HEK293 (cell line): ENCODE measurements at regions not wholly inside any gene's neighbourhood (a gene's known extent, or its start where the extent isn't known, plus 50 kb on each side); places are given as distances from the start of the nearest gene placed in this dataset.

Experiments used
- CTCF ChIA-PET: fragments of 350-600 bp; formaldehyde crosslinking; extraction: SDS; loops from one replicate; lab custom pipeline; 2021; ENCODE audit warnings: antibody characterized with exemption; lab: Yijun Ruan, JAX
- POLR2A ChIA-PET: fragments of 300-600 bp; formaldehyde crosslinking; extraction: SDS; loops from one replicate; lab custom pipeline; 2020; ENCODE audit warnings: antibody characterized with exemption, inconsistent platforms; lab: Yijun Ruan, JAX
- H3K27ac ChIP-seq: fragments of 200-500 bp; sonication (Bioruptor generic); 2 replicates; pipeline ENCODE4 v1.5.1; 2014; ENCODE audit warnings: low read depth, low read length, control low read depth, inconsistent platforms; ENCODE audit errors: extremely low read depth
- H3K36me3 ChIP-seq, 2 experiments: fragments of 200-500 bp in 1 of 2; sonication (Bioruptor generic) in 1 of 2; 1 replicate in 1 of 2; 2 replicates in 1 of 2; pipeline ENCODE4 v1.5.1; 2014 to 2017; ENCODE audit warnings: inconsistent platforms in 2 of 2, low read length in 2 of 2; ENCODE audit not compliant: control insufficient read depth in 2 of 2, insufficient read depth in 1 of 2
- H3K4me1 ChIP-seq: fragments of 200-500 bp; sonication (Bioruptor generic); 2 replicates; pipeline ENCODE4 v1.5.1; 2014; ENCODE audit warnings: mild to moderate bottlenecking, low read length, inconsistent platforms; ENCODE audit not compliant: control insufficient read depth, insufficient read depth
- H3K4me3 ChIP-seq: 2 replicates; pipeline ENCODE4 v1.5.1; 2011; ENCODE audit warnings: low read depth, mild to moderate bottlenecking, control low read depth, low read length, moderate library complexity
- H3K9me3 ChIP-seq: fragments of 200-500 bp; sonication (Bioruptor generic); 2 replicates; pipeline ENCODE4 v1.5.1; 2014; ENCODE audit warnings: low read depth, low read length, inconsistent platforms; ENCODE audit not compliant: control insufficient read depth, insufficient read depth
- HIC1 ChIP-seq: fragments of 450-650 bp; formaldehyde crosslinking; IDR thresholded peaks from 2 replicates; pipeline ENCODE4 v1.5.1; 2016; ENCODE audit warnings: missing biosample characterization, missing genetic modification characterization
- KLF16 ChIP-seq: fragments of 450-650 bp; formaldehyde crosslinking; IDR thresholded peaks from 2 replicates; pipeline ENCODE4 v1.5.1; 2017; ENCODE audit warnings: missing biosample characterization, missing genetic modification characterization
- REST ChIP-seq: fragments of 450-650 bp; formaldehyde crosslinking; IDR thresholded peaks from 2 replicates; pipeline ENCODE4 v1.5.1; 2016; ENCODE audit warnings: missing biosample characterization, missing genetic modification characterization
- ZNF18 ChIP-seq: fragments of 450-650 bp; formaldehyde crosslinking; IDR thresholded peaks from 2 replicates; pipeline ENCODE4 v1.5.1; 2016; ENCODE audit warnings: missing biosample characterization, missing genetic modification characterization
- ZNF585B ChIP-seq: fragments of 450-650 bp; formaldehyde crosslinking; IDR thresholded peaks from 2 replicates; pipeline ENCODE4 v1.5.1; 2016; ENCODE audit warnings: missing biosample characterization, missing genetic modification characterization
- ZNF610 ChIP-seq: fragments of 450-650 bp; formaldehyde crosslinking; IDR thresholded peaks from 2 replicates; pipeline ENCODE4 v1.5.1; 2016; ENCODE audit warnings: missing biosample characterization, missing genetic modification characterization, borderline replicate concordance
- ZNF629 ChIP-seq: fragments of 450-650 bp; formaldehyde crosslinking; IDR thresholded peaks from 2 replicates; pipeline ENCODE4 v1.5.1; 2017; ENCODE audit warnings: missing biosample characterization, missing genetic modification characterization
- ZNF658 ChIP-seq: fragments of 450-650 bp; formaldehyde crosslinking; IDR thresholded peaks from 2 replicates; pipeline ENCODE4; 2016; ENCODE audit warnings: missing biosample characterization, missing genetic modification characterization
- ZNF707 ChIP-seq: fragments of 450-650 bp; formaldehyde crosslinking; IDR thresholded peaks from 2 replicates; pipeline ENCODE4 v1.5.1; 2016; ENCODE audit warnings: missing biosample characterization, missing genetic modification characterization

GRCh38 chr16:48852458-48852857, 242.5 kb upstream of the N4BP1 start:
- TF ChIP-seq REST (tag by site-specific recombination) (no peak), KLF16 (tag by site-specific recombination) (no peak), ZNF610 (tag by site-specific recombination) (no peak), HIC1 (tag by site-specific recombination) (no peak), ZNF585B (tag by site-specific recombination) (no peak), ZNF629 (no peak)
- ChIA-PET POLR2A (no interaction called here), CTCF (interaction anchor here (0.6 kb wide), 1 partner anchor 1673 kb away, joined by 3 read pairs; no protein-coding TSS in a partner anchor)
- no peaks in the 10 kb centered on the region for H3K36me3 ChIP-seq
- no peaks in the 10 kb centered on the region for H3K9me3 ChIP-seq
- no peak overlapping the region for H3K4me3 ChIP-seq
- H3K4me1 ChIP-seq: no peaks in the 10 kb centered on the region
- H3K27ac ChIP-seq: no peak overlapping the region

- ChIA-PET CTCF (no interaction called here), POLR2A (no interaction called here)
- TF ChIP-seq REST (tag by site-specific recombination): peak; percentile 48
- no peak for TF ChIP-seq ZNF18
- Histone ChIP-seq H3K9me3 (no peaks in the 10 kb centered on the region), H3K27ac (no peak overlapping the region), H3K4me3 (no peak overlapping the region), H3K4me1 (no peaks in the 10 kb centered on the region), H3K36me3 (no peaks in the 10 kb centered on the region)
Measured at GRCh38 chr16:48850097-48850770, 240.3 kb upstream of the N4BP1 start.

GRCh38 chr16:48846277-48846676, 236.3 kb upstream of the N4BP1 start:
- no peaks in the 10 kb centered on the region for H3K36me3 ChIP-seq
- CTCF ChIA-PET: interaction anchor here (0.6 to 2.6 kb wide), 2 partner anchors 15 to 1354 kb away, joined by 3 to 9 read pairs; no protein-coding TSS in a partner anchor
- no peak overlapping the region for H3K27ac ChIP-seq
- H3K4me1 ChIP-seq: no peaks in the 10 kb centered on the region
- no peaks in the 10 kb centered on the region for H3K9me3 ChIP-seq
- no peak overlapping the region for H3K4me3 ChIP-seq
- POLR2A ChIA-PET: no interaction called here
- TF ChIP-seq ZNF658 (no peak), ZNF707 (no peak), REST (tag by site-specific recombination) (no peak)
- TF ChIP-seq, all 188 proteins: peak for 0
